Neutrophil (primary cell): ENCODE measurements at regions not wholly inside any gene's neighbourhood (a gene's known extent, or its start where the extent isn't known, plus 50 kb on each side); places are given as distances from the start of the nearest gene placed in this dataset.
"Not testable (repeated sequence)": the region's sequence is repeated elsewhere in the genome, so short reads cannot be mapped to it uniquely, and the experiment has no call there.

ENCODE experiments used
- H3K27ac ChIP-seq: fragments of 200-600 bp; sonication (generic); 2 replicates; pipeline ENCODE4 v1.5.1; 2016; ENCODE audit warnings: mild to moderate bottlenecking, moderate library complexity
- H3K27me3 ChIP-seq: fragments of 200-600 bp; sonication (generic); 2 replicates; pipeline ENCODE4 v1.6.0; 2016; ENCODE audit warnings: mild to moderate bottlenecking
- H3K36me3 ChIP-seq: fragments of 200-600 bp; sonication (generic); 2 replicates; pipeline ENCODE4 v1.5.1; 2017
- H3K4me1 ChIP-seq, 2 experiments: fragments of 200-600 bp in 1 of 2; sonication (generic) in 1 of 2; 1 replicate in 1 of 2; 2 replicates in 1 of 2; pipeline versions ENCODE4 v1.5.1 to v1.6.1; 2013 to 2016; ENCODE audit warnings: low read depth in 1 of 2, low read length in 1 of 2, mild to moderate bottlenecking in 1 of 2, moderate library complexity in 1 of 2; ENCODE audit not compliant: control insufficient read depth in 1 of 2, insufficient read depth in 1 of 2
- H3K4me3 ChIP-seq, 2 experiments: fragments of 200-600 bp in 1 of 2; sonication (generic) in 1 of 2; 1 replicate in 1 of 2; 2 replicates in 1 of 2; pipeline ENCODE4 v1.5.1; 2013 to 2016; ENCODE audit warnings: low read depth in 1 of 2, low read length in 1 of 2, mild to moderate bottlenecking in 1 of 2, moderate library complexity in 1 of 2
- H3K9me3 ChIP-seq: fragments of 200-600 bp; sonication (generic); 2 replicates; pipeline ENCODE4 v1.5.1; 2016
- TF ChIP-seq, protein P1 (sequence below): fragments of 200-600 bp; sonication (generic); IDR thresholded peaks from 2 replicates; pipeline ENCODE4 v1.5.1; 2016; ENCODE audit warnings: antibody characterized with exemption

DNA sequence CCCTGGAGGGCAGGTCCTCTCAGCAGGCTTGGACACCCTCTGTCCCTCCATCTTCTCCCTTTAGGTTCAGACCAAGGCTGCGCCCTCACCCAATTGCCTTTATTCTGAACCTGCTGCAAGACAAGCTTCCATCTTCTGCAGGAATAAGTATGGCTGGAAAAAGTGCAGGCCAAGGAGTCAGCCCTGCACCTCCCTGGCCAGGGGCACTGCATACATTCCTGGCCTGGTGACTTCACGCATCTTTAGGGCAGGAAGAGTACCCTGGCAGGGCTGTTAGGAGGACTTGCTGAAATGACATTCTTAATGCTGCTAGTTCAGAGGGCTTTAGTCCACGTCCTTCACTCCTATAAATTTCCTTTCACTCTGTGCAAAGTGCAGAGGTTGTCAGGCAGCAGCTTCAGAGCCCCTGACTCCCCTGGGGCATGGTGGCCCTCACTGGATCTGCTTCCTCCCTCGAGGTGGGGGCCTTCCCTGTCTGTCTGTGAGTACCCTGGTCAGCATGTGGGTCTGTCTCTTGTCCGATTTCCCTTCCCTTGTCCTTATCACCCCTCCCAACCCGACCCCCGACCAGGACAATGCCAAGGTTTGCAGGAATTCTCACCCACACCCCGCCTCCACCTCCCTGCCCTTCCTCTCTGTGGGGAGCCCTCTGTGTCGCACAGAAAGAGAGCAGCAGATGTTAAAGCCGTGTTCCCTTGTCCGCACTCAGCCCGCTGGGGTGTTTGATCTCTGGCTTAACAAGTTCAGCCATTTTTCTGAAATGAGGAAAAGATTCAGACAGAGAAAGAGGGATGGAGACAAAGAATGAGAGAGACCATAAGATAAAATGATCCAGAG, 124.5 kb upstream of the SYT13 start:
- Histone ChIP-seq H3K4me3 (no peak overlapping the region), H3K4me1 (no peaks in the 10 kb centered on the region), H3K27me3 (peaks cover 77% of the 10 kb centered on the region), H3K9me3 (no peaks in the 10 kb centered on the region), H3K27ac (no peak overlapping the region), H3K36me3 (no peaks in the 10 kb centered on the region)
- TF ChIP-seq, protein P1, sequence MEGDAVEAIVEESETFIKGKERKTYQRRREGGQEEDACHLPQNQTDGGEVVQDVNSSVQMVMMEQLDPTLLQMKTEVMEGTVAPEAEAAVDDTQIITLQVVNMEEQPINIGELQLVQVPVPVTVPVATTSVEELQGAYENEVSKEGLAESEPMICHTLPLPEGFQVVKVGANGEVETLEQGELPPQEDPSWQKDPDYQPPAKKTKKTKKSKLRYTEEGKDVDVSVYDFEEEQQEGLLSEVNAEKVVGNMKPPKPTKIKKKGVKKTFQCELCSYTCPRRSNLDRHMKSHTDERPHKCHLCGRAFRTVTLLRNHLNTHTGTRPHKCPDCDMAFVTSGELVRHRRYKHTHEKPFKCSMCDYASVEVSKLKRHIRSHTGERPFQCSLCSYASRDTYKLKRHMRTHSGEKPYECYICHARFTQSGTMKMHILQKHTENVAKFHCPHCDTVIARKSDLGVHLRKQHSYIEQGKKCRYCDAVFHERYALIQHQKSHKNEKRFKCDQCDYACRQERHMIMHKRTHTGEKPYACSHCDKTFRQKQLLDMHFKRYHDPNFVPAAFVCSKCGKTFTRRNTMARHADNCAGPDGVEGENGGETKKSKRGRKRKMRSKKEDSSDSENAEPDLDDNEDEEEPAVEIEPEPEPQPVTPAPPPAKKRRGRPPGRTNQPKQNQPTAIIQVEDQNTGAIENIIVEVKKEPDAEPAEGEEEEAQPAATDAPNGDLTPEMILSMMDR = no peak

DNA sequence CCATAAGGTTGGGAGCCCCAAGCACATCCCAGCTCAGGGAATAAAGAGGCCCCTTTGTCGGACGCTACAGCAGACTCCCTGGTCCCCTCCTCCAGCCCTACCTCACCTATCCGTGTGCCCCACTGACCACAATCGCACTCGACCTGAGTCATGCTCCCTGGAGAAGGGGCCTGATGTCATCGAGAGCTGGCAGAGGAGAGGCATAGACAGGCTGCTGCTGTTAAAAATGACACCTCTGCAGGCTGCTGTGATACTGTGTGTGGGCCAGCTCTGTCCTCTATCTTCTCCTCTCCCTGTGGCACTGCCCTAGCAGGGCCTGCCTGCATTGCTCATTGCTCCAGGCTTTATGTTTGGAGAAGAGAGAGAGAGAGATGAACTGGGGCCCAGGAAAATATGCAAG, 123.4 kb upstream of the SYT13 start:
- no peak overlapping the region for H3K27ac ChIP-seq
- TF ChIP-seq, protein P1 = no peak

GRCh38 chr11:45407226-45407625, 121.1 kb upstream of the SYT13 start:
- H3K9me3 ChIP-seq = no peaks in the 10 kb centered on the region
- no peak overlapping the region for H3K4me3 ChIP-seq
- no peak overlapping the region for H3K27ac ChIP-seq
- peaks cover 63% of the 10 kb centered on the region for H3K27me3 ChIP-seq
- TF ChIP-seq, protein P1 = no peak
- H3K36me3 ChIP-seq = no peaks in the 10 kb centered on the region
- H3K4me1 ChIP-seq = no peaks in the 10 kb centered on the region

More for the DNA sequence above, 123.4 kb upstream of the SYT13 start:
- Histone ChIP-seq H3K27me3 (peaks cover 75% of the 10 kb centered on the region), H3K4me1 (no peaks in the 10 kb centered on the region), H3K4me3 (no peak overlapping the region), H3K9me3 (no peaks in the 10 kb centered on the region), H3K36me3 (no peaks in the 10 kb centered on the region)

DNA sequence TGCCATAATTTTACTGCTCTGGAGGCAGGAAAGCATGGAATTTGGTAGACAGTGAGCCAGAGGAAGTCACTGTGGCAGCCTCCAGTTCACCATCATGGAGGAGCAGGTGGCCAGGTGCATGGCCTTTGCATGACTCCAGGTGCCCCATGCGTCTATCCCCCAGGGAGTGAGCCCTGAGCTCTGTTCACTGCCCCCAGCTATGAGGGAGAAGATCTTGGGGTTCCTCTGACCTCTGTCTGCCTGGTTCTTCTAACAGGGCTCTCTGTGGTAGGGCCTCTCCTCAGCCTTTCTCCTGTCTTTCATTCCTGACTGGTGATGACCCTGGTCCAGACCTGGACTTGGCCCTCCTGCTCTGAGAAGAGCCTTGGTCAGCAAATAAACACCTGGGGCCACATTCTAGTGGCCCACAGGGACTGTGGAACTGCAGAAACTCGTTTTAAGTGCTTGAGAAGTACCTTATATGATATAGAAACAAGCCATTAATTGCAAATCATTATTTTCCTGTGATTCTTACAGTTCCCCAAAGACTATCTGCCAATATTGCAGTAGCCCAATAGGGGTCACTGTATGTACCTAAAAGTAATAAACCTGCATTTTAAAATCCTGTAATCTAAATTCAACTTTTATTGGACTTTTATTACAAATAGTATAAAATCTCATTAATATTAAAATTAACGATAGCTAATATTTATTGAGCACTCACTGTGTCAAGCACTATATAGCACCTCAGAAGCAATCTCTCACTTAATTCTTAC, 120.0 kb upstream of the SYT13 start:
- Histone ChIP-seq H3K4me3 (no peak overlapping the region), H3K36me3 (no peaks in the 10 kb centered on the region), H3K9me3 (no peaks in the 10 kb centered on the region), H3K27me3 (peaks cover 58% of the 10 kb centered on the region), H3K4me1 (no peaks in the 10 kb centered on the region), H3K27ac (no peak overlapping the region)
- TF ChIP-seq, protein P1 = no peak

- H3K36me3 ChIP-seq, H3K4me1 ChIP-seq, H3K4me3 ChIP-seq, H3K27ac ChIP-seq, H3K9me3 ChIP-seq: not testable (repeated sequence)
- H3K27me3 ChIP-seq = peaks cover 65% of the 10 kb centered on the region
Observed at GRCh38 chr11:45403521-45403920, 117.4 kb upstream of the SYT13 start.
